ENCODE measurements at regions not wholly inside any gene's neighbourhood (a gene's known extent, or its start where the extent isn't known, plus 50 kb on each side); places are given as distances from the start of the nearest gene placed in this dataset.

- TF ChIP-seq POLR2AphosphoS5 (IDR thresholded peaks at IDR 0.05) (no peak), POLR2A (IDR thresholded peaks at IDR 0.05) (no peak), EP300 (IDR thresholded peaks at IDR 0.05) (no peak)
- TF ChIP-seq, protein P1, sequence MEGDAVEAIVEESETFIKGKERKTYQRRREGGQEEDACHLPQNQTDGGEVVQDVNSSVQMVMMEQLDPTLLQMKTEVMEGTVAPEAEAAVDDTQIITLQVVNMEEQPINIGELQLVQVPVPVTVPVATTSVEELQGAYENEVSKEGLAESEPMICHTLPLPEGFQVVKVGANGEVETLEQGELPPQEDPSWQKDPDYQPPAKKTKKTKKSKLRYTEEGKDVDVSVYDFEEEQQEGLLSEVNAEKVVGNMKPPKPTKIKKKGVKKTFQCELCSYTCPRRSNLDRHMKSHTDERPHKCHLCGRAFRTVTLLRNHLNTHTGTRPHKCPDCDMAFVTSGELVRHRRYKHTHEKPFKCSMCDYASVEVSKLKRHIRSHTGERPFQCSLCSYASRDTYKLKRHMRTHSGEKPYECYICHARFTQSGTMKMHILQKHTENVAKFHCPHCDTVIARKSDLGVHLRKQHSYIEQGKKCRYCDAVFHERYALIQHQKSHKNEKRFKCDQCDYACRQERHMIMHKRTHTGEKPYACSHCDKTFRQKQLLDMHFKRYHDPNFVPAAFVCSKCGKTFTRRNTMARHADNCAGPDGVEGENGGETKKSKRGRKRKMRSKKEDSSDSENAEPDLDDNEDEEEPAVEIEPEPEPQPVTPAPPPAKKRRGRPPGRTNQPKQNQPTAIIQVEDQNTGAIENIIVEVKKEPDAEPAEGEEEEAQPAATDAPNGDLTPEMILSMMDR (IDR thresholded peaks at IDR 0.05): no peak
- no peak for ATAC-seq (ENCODE audit: low FRiP score in 2 of 2)
- peak in 1 of 2 donors; percentile 28 for DNase-seq
- WGBS, 2 donors: 24 to 49% methylated on average over 13 of the region's 13 CpGs
- Histone ChIP-seq H3K36me3 (no peaks in the 10 kb centered on the region), H3K27me3 (no peaks in the 10 kb centered on the region), H3K4me3 (peak overlapping the region in 2 of 4 donors; percentile 16 to 22), H3K27ac (peak overlapping the region in 2 of 4 donors; percentile 51 to 67), H3K4me1 (peaks cover 0 to 7% (median 0%) of the 10 kb centered on the region in 4 donors), H3K9me3 (no peaks in the 10 kb centered on the region)
Measured at GRCh38 chrX:136933611-136934145, 53.2 kb upstream of the RBMX start.

- ATAC-seq (ENCODE audit: low FRiP score in 2 of 2): no peak
- 69 to 83% methylated on average over 6 of the region's 6 CpGs for WGBS, 2 donors
- TF ChIP-seq POLR2A (IDR thresholded peaks at IDR 0.05) (no peak), EP300 (IDR thresholded peaks at IDR 0.05) (no peak), POLR2AphosphoS5 (IDR thresholded peaks at IDR 0.05) (no peak)
- TF ChIP-seq, protein P1 (IDR thresholded peaks at IDR 0.05): no peak
Measured at GRCh38 chrX:136931661-136932060, 51.1 kb upstream of the RBMX start.

More at GRCh38 chrX:136931661-136932060, 51.1 kb upstream of the RBMX start:
- H3K27me3 ChIP-seq: no peaks in the 10 kb centered on the region
- no peaks in the 10 kb centered on the region for H3K36me3 ChIP-seq
- no peak overlapping the region for H3K4me3 ChIP-seq
- peaks cover 0 to 7% (median 0%) of the 10 kb centered on the region in 4 donors for H3K4me1 ChIP-seq
- no peak overlapping the region for H3K27ac ChIP-seq
- no peak for DNase-seq
- H3K9me3 ChIP-seq: no peaks in the 10 kb centered on the region
